Neural crest cell (in vitro differentiated cells): ENCODE measurements at regions not wholly inside any gene's neighbourhood (a gene's known extent, or its start where the extent isn't known, plus 50 kb on each side); places are given as distances from the start of the nearest gene placed in this dataset.

Source experiments
- DNase-seq: peaks from one replicate; pipeline ENCODE4 v3.0.0; 2021; ENCODE audit warnings: low read depth, mixed read lengths, low spot score
- H3K27ac Mint-ChIP-seq: one replicate; pipeline ENCODE4 v1.8.0; 2021; ENCODE audit warnings: mild to moderate bottlenecking, mixed read lengths; ENCODE audit not compliant: unreplicated experiment
- H3K27me3 Mint-ChIP-seq: 2 replicates; pipeline ENCODE4 v1.8.0; 2021; ENCODE audit warnings: low read depth, mild to moderate bottlenecking, mixed read lengths
- H3K36me3 Mint-ChIP-seq: 2 replicates; pipeline ENCODE4 v1.8.0; 2021; ENCODE audit warnings: low read depth, mild to moderate bottlenecking, mixed read lengths
- H3K4me1 Mint-ChIP-seq: 2 replicates; pipeline ENCODE4 v1.8.0; 2021; ENCODE audit warnings: mixed read lengths
- H3K4me3 Mint-ChIP-seq: one replicate; pipeline ENCODE4 v1.8.0; 2021; ENCODE audit warnings: mild to moderate bottlenecking, mixed read lengths
- H3K9me3 Mint-ChIP-seq: 2 replicates; pipeline ENCODE4 v1.8.0; 2021; ENCODE audit warnings: mixed read lengths
- TF ChIP-seq, protein P1 (sequence below): fragments of 200-600 bp; sonication (generic); conservative IDR thresholded peaks from 2 replicates; pipeline ENCODE4 v1.5.0; 2021; ENCODE audit warnings: antibody characterized with exemption, mild to moderate bottlenecking

DNA sequence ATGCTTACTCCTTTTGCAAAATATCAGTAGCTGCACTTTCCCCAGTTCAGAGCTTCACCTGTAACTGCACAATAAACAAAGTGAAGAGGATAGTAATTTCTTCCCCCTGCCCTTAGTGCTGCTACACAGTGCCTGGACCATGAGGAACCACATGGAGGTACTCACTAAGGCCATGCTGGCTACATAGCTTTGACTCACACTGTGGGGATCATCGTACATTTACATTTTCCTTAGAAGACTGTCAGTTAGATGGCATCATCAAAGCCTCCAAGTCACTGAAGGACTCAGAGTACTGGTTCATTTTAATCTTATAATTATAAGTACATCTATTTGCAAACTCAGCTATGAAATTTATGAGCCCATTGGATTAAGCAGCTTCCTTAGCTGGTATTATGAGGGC is 1416.5 kb upstream of the CELF4 start:
- H3K4me1 Mint-ChIP-seq = no peaks in the 10 kb centered on the region
- DNase-seq = no peak
- H3K27ac Mint-ChIP-seq = no peak overlapping the region
- TF ChIP-seq, protein P1, sequence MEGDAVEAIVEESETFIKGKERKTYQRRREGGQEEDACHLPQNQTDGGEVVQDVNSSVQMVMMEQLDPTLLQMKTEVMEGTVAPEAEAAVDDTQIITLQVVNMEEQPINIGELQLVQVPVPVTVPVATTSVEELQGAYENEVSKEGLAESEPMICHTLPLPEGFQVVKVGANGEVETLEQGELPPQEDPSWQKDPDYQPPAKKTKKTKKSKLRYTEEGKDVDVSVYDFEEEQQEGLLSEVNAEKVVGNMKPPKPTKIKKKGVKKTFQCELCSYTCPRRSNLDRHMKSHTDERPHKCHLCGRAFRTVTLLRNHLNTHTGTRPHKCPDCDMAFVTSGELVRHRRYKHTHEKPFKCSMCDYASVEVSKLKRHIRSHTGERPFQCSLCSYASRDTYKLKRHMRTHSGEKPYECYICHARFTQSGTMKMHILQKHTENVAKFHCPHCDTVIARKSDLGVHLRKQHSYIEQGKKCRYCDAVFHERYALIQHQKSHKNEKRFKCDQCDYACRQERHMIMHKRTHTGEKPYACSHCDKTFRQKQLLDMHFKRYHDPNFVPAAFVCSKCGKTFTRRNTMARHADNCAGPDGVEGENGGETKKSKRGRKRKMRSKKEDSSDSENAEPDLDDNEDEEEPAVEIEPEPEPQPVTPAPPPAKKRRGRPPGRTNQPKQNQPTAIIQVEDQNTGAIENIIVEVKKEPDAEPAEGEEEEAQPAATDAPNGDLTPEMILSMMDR = no peak
- no peaks in the 10 kb centered on the region for H3K27me3 Mint-ChIP-seq
- peaks cover 5% of the 10 kb centered on the region for H3K36me3 Mint-ChIP-seq
- H3K9me3 Mint-ChIP-seq = peaks cover 13% of the 10 kb centered on the region
- no peak overlapping the region for H3K4me3 Mint-ChIP-seq

DNA sequence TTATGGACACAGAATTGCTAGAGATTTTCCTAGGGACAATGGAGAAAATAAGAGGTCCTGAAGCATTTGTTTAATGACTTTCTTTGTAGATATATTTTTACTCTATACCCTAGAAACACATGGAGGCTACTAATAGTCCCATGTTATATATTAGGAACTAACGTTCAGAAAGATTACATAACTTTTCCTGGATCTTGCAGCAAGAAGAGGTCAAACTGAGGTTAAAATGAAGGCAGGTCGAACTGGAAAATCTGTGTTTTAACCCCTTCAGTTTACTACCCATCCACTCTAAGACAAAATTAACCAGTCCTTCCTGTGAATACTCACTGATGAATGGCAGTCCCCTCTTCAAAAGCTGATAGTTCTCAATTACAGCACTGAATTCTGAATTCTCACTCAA is 1415.8 kb upstream of the CELF4 start:
- H3K4me3 Mint-ChIP-seq = no peak overlapping the region
- no peaks in the 10 kb centered on the region for H3K36me3 Mint-ChIP-seq
- TF ChIP-seq, protein P1 = no peak
- no peaks in the 10 kb centered on the region for H3K4me1 Mint-ChIP-seq
- H3K9me3 Mint-ChIP-seq = peaks cover 8% of the 10 kb centered on the region
- no peak for DNase-seq
- H3K27me3 Mint-ChIP-seq = no peaks in the 10 kb centered on the region
- H3K27ac Mint-ChIP-seq = no peak overlapping the region

DNA sequence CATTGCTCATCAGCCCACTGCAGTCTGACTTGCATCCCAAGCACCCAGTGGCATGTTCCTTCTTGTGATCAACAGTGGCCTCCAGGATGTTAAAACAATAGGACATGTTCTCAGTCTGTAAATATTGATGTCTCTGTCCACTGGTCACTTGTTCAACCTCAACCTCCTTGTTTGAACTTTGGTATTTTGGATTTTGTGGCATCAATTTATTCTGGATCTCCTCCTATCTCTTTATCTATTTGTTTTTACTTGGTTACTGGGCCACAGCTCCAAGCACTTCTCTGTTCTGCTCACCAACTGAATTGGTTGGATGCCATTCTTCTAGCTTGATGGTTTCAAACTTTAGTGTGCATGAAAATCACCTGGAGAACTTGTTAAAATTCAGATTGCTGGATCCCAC is 1414.8 kb upstream of the CELF4 start:
- DNase-seq = no peak
- peaks cover 8% of the 10 kb centered on the region for H3K9me3 Mint-ChIP-seq
- TF ChIP-seq, protein P1 = no peak
- no peaks in the 10 kb centered on the region for H3K27me3 Mint-ChIP-seq
- no peak overlapping the region for H3K27ac Mint-ChIP-seq
- no peaks in the 10 kb centered on the region for H3K4me1 Mint-ChIP-seq
- H3K36me3 Mint-ChIP-seq = no peaks in the 10 kb centered on the region
- no peak overlapping the region for H3K4me3 Mint-ChIP-seq

DNA sequence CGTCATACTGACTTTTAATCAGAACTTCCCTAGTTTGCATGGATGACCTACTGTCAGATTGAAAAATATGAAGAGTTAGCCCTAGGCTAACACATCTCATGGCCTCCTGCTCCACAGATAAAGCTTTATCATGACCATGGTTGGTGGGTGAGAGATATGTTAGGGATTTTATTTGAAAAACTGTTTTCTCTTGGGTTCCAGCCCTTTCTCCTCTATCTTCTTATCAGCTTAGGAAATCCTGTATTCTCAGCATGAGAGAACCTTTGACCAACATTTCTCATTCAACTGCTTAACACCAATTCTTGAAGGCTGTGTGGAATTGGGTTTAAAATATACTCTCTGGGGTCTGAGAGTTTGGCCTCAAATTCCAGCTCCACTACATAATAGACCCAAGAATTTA is 1407.0 kb upstream of the CELF4 start:
- peaks cover 2% of the 10 kb centered on the region for H3K9me3 Mint-ChIP-seq
- H3K4me1 Mint-ChIP-seq = peaks cover 6% of the 10 kb centered on the region
- H3K27me3 Mint-ChIP-seq = no peaks in the 10 kb centered on the region
- H3K36me3 Mint-ChIP-seq = no peaks in the 10 kb centered on the region
- H3K27ac Mint-ChIP-seq = no peak overlapping the region
- no peak overlapping the region for H3K4me3 Mint-ChIP-seq
- no peak for DNase-seq
- TF ChIP-seq, protein P1 = no peak

DNA sequence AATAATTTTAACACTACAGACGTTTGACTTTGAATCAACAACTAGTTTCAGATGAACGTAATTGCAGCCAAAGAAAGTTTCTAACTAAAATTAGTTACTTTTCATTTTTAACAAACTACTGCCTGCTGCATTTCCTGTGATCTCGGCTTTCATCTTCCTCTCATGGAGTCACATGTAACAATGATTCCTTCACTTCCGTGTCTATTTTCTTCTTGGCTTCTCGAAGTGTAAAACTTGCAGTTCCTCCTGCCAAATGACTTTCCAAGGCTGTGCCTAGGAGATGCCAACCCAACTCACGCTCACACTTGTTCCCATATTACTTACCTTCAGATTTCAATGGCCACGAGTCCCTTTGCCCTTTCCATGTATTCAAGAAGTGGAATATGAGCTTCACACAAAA is 1406.3 kb upstream of the CELF4 start:
- DNase-seq = no peak
- no peak overlapping the region for H3K27ac Mint-ChIP-seq
- TF ChIP-seq, protein P1 = no peak
- no peak overlapping the region for H3K4me3 Mint-ChIP-seq
- peaks cover 6% of the 10 kb centered on the region for H3K4me1 Mint-ChIP-seq
- no peaks in the 10 kb centered on the region for H3K27me3 Mint-ChIP-seq
- H3K36me3 Mint-ChIP-seq = no peaks in the 10 kb centered on the region
- peaks cover 2% of the 10 kb centered on the region for H3K9me3 Mint-ChIP-seq

DNA sequence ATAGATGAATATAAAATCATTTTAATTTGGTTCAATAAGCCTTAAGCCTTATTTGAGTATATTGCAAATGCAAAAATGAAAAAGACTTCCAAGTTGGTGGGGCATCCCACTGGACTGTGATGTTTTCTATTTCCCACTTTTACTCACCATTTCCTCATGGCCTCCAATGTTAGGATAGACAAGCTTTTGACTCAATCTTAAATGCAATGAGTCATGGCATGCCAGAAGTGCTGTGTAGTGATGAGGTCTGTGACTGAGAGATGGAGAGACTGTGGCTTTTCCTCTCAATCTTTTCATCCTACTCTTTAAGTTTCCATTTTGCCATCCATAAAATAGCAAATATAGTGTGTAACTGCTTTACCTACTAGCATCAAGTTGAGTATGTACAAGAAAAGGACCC is 1401.2 kb upstream of the CELF4 start:
- H3K9me3 Mint-ChIP-seq = peaks cover under 1% of the 10 kb centered on the region
- no peaks in the 10 kb centered on the region for H3K36me3 Mint-ChIP-seq
- peaks cover 9% of the 10 kb centered on the region for H3K4me1 Mint-ChIP-seq
- DNase-seq = no peak
- H3K27ac Mint-ChIP-seq = no peak overlapping the region
- H3K27me3 Mint-ChIP-seq = no peaks in the 10 kb centered on the region
- TF ChIP-seq, protein P1 = no peak
- H3K4me3 Mint-ChIP-seq = no peak overlapping the region
